GM10266 (cell line): ENCODE measurements at regions not wholly inside any gene's neighbourhood (a gene's known extent, or its start where the extent isn't known, plus 50 kb on each side); places are given as distances from the start of the nearest gene placed in this dataset.

Experiments
- DNase-seq: peaks from one replicate; pipeline ENCODE4 v3.0.0; 2012; ENCODE audit errors: extremely low spot score
- TF ChIP-seq, protein P1 (sequence below): IDR thresholded peaks from 2 replicates; pipeline ENCODE4 v1.5.1; 2012; ENCODE audit warnings: mild to moderate bottlenecking, low read depth; ENCODE audit not compliant: control insufficient read depth, insufficient read depth; ENCODE audit errors: missing control alignments

DNA sequence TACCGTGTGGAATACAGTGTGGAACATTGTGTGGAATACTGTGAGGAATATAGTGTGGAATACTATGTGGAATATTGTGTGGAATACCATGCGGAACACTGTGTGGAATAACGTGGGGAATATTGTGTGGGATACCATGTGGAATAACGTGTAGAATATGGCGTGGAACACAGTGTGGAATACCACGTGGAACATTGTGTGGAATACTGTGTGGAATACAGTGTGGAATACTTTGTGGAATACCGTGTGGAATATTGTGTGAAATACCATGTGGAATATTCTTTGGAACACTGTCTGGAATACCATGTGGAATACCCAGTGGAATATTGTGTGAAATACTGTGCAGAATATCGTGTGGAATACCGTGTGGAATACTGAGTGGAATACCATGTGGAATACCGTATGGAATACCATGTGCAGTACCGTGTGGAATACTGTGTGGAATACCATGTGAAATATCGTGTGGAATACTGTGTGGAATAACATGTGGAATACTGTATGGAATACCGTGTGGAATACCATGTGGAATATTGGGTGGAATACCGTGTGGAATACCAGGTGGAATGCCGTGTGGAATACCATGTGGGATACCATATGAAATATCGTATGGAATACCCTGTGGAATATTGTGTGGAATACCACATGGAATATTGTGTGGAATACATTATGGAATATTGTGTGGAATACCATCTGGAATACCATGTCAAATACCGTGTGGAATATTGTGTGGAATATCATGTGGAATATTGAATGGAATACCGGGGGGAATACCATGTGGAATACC, 133.1 kb upstream of the CHST15 start:
- TF ChIP-seq, protein P1, sequence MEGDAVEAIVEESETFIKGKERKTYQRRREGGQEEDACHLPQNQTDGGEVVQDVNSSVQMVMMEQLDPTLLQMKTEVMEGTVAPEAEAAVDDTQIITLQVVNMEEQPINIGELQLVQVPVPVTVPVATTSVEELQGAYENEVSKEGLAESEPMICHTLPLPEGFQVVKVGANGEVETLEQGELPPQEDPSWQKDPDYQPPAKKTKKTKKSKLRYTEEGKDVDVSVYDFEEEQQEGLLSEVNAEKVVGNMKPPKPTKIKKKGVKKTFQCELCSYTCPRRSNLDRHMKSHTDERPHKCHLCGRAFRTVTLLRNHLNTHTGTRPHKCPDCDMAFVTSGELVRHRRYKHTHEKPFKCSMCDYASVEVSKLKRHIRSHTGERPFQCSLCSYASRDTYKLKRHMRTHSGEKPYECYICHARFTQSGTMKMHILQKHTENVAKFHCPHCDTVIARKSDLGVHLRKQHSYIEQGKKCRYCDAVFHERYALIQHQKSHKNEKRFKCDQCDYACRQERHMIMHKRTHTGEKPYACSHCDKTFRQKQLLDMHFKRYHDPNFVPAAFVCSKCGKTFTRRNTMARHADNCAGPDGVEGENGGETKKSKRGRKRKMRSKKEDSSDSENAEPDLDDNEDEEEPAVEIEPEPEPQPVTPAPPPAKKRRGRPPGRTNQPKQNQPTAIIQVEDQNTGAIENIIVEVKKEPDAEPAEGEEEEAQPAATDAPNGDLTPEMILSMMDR: no peak
- no peak for DNase-seq

DNA sequence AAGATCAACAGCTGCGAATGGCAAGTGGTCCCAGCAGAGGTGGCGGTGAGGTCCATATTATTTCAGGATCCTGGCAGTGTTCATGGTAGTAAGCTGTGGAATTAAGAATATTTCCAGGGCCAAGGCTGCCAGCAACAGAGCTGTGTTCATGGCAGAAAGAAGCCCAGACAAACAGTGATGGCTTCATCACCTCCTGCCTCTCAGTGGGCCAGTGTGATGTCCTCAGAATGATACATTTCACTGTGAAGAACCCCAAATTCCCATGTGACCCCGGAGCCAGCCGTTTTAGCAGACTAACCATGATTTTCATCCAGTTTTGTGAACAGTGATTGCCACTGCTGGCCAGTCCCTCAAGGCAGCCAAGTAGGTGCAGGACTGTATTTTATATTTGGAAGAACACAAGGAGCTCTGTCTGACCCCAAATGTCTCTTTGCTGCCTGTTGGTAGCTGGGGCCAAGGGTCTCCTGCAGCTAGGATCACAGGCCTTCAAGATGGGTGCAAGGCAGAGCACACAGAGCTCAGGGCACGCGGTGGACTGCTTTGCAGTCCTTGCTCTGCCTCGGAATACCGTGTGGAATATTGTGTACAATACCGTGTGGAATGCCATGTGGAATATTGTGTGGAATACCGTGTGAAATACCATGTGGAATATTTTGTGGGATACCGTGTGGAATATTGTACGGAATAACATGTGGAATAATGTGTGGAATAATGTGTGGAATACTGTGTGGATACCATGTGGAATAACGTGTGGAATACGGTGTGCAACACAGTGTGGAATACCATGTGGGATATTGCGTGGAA, 132.3 kb upstream of the CHST15 start:
- TF ChIP-seq, protein P1: no peak
- DNase-seq: peak; percentile 32

DNA sequence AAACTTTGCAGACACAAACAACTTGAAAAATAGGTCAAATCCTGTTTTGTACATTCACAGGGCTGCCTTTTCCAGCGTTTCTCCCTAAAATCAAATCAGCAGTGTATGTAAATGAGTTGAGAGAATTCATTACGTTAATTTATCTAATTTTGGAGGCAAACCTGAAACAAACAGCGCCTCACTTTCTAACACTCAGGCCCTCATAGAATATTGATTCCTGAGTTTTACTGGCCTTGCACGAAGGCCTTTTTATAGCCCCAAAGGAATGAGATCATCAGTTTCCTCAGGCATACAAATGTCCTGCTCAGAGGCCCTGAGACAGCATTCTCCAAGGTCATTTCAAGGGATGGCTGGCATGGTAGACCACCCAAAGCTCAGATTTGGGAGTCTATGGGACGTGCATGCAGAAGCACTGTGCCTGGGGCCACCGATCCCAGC, 131.7 kb upstream of the CHST15 start:
- TF ChIP-seq, protein P1: no peak
- no peak for DNase-seq

DNA sequence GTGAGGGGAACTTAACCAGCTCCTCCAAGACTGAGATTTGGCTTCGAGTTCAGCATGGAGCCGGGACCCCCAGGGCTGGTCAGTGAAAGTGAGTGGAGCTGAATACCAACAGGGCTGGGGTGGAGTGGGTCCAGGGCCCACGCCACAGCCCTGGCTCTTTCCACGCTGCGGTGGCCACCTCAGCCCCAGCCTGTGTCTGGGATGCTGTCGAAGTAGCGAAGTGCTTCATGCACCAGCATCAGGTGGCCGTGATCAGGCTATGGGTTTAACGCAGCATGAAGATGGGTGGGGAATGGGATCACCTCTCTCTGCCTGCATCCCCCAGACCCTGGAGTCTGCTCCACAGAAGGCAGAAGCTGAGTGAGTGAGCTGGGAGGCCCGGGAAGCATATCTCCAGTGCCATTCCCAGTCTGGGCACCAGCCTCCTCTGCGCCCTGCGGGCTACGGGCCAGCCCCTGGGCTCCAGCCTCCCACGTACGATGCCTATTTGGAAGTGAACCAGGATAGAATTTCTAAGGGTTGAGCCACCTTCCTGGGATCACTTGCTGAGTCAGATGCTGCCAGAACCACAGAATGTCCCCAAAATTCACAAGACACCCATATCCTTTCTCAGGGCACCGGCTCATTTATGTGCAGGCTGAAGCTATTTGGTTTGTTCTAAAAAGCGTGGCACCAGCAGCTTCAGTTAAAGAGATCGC, 131.1 kb upstream of the CHST15 start:
- no peak for DNase-seq

DNA sequence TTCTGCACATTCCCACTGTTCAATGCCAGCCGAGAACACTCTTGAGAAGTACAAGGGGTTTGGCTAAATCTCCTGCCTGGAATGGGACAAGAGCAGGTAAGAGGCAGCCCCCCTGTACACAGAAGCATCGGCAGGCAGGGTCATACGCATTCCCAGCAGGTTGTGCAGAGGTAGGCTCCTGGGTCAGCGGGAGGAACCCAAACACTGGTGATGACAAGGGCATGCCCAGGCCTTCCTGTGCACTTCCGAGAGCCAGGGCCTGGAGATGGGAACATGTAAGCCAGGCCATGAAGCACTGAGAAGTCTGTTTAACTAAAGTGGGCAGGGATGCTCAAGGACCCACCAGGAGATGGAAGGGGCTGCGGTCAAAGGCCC, 130.3 kb upstream of the CHST15 start:
- TF ChIP-seq, protein P1: no peak
- DNase-seq: no peak

More for the DNA sequence above, 131.1 kb upstream of the CHST15 start:
- TF ChIP-seq, protein P1: no peak

DNA sequence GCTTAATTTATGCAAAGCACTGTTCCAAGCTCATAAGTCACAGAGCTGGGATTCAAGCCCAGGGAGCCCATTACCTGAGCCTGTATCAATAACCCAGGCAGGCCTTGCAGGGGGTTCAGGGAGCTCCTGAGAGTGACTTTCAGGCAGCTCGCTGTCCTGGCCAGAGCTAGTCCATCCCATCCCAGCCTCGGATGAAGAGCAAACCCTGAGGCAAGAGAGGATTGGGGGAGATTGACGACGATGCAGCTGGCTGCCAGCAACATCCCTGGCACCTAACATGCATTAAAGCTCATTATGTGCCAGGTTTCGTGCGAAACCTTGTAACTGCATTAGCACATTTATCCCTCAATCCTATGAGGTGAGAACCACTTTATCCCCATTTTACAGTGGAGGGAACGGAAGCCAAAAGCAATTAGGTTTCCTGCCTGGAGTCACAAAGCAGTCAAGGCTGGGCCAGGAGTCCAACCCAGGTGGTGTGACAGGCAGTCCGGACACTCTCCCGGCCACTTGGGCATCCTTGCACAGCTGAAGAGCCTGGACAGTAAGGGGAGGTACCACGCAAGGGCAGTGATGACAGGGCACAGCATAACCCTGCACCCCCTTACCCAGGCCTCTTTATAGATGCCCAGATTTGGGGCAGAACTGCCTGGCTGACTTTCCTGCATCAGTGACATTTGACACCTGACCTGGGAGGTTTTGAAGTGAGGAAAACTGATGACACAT, 129.8 kb upstream of the CHST15 start:
- DNase-seq: no peak
- TF ChIP-seq, protein P1: no peak
